Adrenal gland (tissue), 5 donors: ENCODE measurements at regions not wholly inside any gene's neighbourhood (a gene's known extent, or its start where the extent isn't known, plus 50 kb on each side); places are given as distances from the start of the nearest gene placed in this dataset.

Experiments used
- POLR2A ChIP-seq, 2 donors: fragments of 450-650 bp; IDR thresholded peaks; one replicate each; pipeline ENCODE4 v1.6.1; 2017; ENCODE audit warnings: antibody characterized with exemption in 2 of 2, mild to moderate bottlenecking in 2 of 2, moderate library complexity in 1 of 2
- TF ChIP-seq, protein P1 (sequence below), 6 experiments: fragments of 450-650 bp in 4 of 6; fragments of 200-600 bp in 2 of 6; sonication (generic) in 1 of 6; IDR thresholded peaks; 1 replicate in 5 of 6; 2 replicates in 1 of 6; pipeline versions ENCODE4 v1.5.1 to v1.8.0; 2016 to 2021; ENCODE audit warnings: antibody characterized with exemption in 6 of 6, mild to moderate bottlenecking in 2 of 6, moderate library complexity in 1 of 6
- donor health status: DM: no; HTN: no; CAD: no.

DNA sequence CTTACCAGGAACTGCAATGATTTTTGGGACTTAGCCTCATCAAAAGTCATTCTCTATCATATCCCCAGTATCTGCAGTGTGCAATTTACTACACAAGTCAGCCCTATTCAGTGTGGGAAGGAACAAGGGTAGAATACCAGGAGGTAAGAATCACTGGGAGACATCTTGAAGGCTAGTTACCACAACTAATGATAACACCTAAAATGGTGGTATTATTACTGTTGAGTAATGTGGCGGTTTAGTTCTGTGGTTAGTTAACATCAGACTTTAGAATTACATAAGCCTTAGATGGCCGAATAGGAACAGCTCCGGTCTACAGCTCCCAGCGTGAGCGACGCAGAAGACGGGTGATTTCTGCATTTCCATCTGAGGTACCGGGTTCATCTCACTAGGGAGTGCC is 567.9 kb upstream of the CDH11 start:
- TF ChIP-seq, protein P1, sequence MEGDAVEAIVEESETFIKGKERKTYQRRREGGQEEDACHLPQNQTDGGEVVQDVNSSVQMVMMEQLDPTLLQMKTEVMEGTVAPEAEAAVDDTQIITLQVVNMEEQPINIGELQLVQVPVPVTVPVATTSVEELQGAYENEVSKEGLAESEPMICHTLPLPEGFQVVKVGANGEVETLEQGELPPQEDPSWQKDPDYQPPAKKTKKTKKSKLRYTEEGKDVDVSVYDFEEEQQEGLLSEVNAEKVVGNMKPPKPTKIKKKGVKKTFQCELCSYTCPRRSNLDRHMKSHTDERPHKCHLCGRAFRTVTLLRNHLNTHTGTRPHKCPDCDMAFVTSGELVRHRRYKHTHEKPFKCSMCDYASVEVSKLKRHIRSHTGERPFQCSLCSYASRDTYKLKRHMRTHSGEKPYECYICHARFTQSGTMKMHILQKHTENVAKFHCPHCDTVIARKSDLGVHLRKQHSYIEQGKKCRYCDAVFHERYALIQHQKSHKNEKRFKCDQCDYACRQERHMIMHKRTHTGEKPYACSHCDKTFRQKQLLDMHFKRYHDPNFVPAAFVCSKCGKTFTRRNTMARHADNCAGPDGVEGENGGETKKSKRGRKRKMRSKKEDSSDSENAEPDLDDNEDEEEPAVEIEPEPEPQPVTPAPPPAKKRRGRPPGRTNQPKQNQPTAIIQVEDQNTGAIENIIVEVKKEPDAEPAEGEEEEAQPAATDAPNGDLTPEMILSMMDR (IDR thresholded peaks at IDR 0.05): no peak
- TF ChIP-seq POLR2A (IDR thresholded peaks at IDR 0.05): no peak
